OCI-LY3 (cell line): ENCODE measurements at regions not wholly inside any gene's neighbourhood (a gene's known extent, or its start where the extent isn't known, plus 50 kb on each side); places are given as distances from the start of the nearest gene placed in this dataset.

ENCODE experiments used
- H2AFZ ChIP-seq: fragments of 200-600, 300-600 bp; shearing (Covaris generic); 2 replicates; pipeline ENCODE4 v1.6.0; 2014; ENCODE audit warnings: antibody characterized with exemption, low read depth, low read length
- H3K27ac ChIP-seq: fragments of 200-600, 300-600 bp; sonication (generic); 2 replicates; pipeline ENCODE4 v1.5.1; 2014; ENCODE audit warnings: mild to moderate bottlenecking, low read length, moderate library complexity, mixed read lengths
- H3K27me3 ChIP-seq: fragments of 200-600, 300-600 bp; sonication (generic); 2 replicates; pipeline ENCODE4 v1.6.1; 2014; ENCODE audit warnings: low read depth, low read length, mixed read lengths
- H3K36me3 ChIP-seq: fragments of 200-600, 300-600 bp; sonication (generic); replicated peaks from 2 replicates; pipeline ENCODE3; 2014; ENCODE audit warnings: low read depth, low read length, mixed read lengths
- H3K4me1 ChIP-seq: fragments of 300-600, 200-600 bp; sonication (generic); 2 replicates; pipeline ENCODE4 v1.6.1; 2014; ENCODE audit warnings: low read length, mixed read lengths
- H3K4me2 ChIP-seq: fragments of 200-600, 300-600 bp; sonication (generic); 2 replicates; pipeline ENCODE4 v1.6.1; 2014; ENCODE audit warnings: low read length, mixed read lengths
- H3K4me3 ChIP-seq: fragments of 300-600, 200-600 bp; sonication (generic); 2 replicates; pipeline ENCODE4 v1.5.1; 2014; ENCODE audit warnings: antibody characterized with exemption, mild to moderate bottlenecking, low read length, moderate library complexity
- H3K79me2 ChIP-seq: fragments of 300-600, 200-600 bp; shearing (Covaris generic); 2 replicates; pipeline ENCODE4 v1.6.1; 2014; ENCODE audit warnings: mild to moderate bottlenecking, low read length, mixed read lengths
- H3K9ac ChIP-seq: fragments of 300-600, 200-600 bp; shearing (Covaris generic); 2 replicates; pipeline ENCODE4 v1.6.0; 2014; ENCODE audit warnings: mild to moderate bottlenecking, low read length, moderate library complexity
- H3K9me3 ChIP-seq: fragments of 200-600, 300-600 bp; shearing (Covaris generic); 2 replicates; pipeline ENCODE4 v1.6.1; 2014; ENCODE audit warnings: low read length, mixed read lengths; ENCODE audit not compliant: insufficient read depth
- H4K20me1 ChIP-seq: fragments of 200-600, 300-600 bp; sonication (generic); 2 replicates; pipeline ENCODE4 v1.6.1; 2016; ENCODE audit warnings: low read length, mixed read lengths; ENCODE audit not compliant: insufficient read depth
- EZH2phosphoT487 ChIP-seq: fragments of 200-600 bp; shearing (Covaris generic); IDR thresholded peaks from 2 replicates; pipeline ENCODE4 v1.6.1; 2018; ENCODE audit warnings: antibody characterized with exemption, mixed run types, low read depth
- TF ChIP-seq, protein P1 (sequence below): fragments of 200-600, 300-600 bp; sonication (generic); IDR thresholded peaks from 2 replicates; pipeline ENCODE4 v1.5.1; 2014; ENCODE audit warnings: antibody characterized with exemption, low read length, low read depth

- H3K9ac ChIP-seq: no peak overlapping the region
- no peak overlapping the region for H3K4me3 ChIP-seq
- no peaks in the 10 kb centered on the region for H3K36me3 ChIP-seq
- TF ChIP-seq, protein P1, sequence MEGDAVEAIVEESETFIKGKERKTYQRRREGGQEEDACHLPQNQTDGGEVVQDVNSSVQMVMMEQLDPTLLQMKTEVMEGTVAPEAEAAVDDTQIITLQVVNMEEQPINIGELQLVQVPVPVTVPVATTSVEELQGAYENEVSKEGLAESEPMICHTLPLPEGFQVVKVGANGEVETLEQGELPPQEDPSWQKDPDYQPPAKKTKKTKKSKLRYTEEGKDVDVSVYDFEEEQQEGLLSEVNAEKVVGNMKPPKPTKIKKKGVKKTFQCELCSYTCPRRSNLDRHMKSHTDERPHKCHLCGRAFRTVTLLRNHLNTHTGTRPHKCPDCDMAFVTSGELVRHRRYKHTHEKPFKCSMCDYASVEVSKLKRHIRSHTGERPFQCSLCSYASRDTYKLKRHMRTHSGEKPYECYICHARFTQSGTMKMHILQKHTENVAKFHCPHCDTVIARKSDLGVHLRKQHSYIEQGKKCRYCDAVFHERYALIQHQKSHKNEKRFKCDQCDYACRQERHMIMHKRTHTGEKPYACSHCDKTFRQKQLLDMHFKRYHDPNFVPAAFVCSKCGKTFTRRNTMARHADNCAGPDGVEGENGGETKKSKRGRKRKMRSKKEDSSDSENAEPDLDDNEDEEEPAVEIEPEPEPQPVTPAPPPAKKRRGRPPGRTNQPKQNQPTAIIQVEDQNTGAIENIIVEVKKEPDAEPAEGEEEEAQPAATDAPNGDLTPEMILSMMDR: no peak
- no peak for TF ChIP-seq EZH2phosphoT487
- no peaks in the 10 kb centered on the region for H3K79me2 ChIP-seq
- no peaks in the 10 kb centered on the region for H3K4me1 ChIP-seq
- H3K9me3 ChIP-seq: no peaks in the 10 kb centered on the region
- no peaks in the 10 kb centered on the region for H3K27me3 ChIP-seq
- no peak overlapping the region for H2AFZ ChIP-seq
- no peak overlapping the region for H3K27ac ChIP-seq
- H4K20me1 ChIP-seq: no peaks in the 10 kb centered on the region
- H3K4me2 ChIP-seq: no peak overlapping the region
Measured at GRCh38 chr7:63040966-63041610, 957.6 kb upstream of the ZNF722 start.

DNA sequence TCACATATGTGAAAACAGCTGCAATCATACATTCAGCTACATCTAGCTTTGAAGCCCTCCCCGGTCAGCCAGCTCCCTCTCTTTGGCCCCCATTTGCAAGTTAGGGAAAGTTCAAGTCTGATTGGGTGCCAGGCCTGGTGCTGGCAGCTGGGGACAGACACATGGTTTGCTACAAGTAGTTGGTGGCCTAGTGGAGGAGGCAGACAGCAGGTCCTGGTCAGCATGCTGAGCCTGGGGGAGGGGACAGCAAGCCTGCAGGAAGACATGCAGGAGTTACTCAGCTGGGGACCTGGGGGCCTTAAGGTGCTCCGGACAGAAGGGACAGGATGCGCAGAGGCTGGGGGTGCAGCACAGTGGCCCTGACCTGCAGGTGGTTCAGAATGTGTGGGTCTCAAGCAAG lies 956.9 kb upstream of the ZNF722 start:
- no peaks in the 10 kb centered on the region for H3K36me3 ChIP-seq
- no peaks in the 10 kb centered on the region for H3K4me1 ChIP-seq
- no peak for TF ChIP-seq EZH2phosphoT487
- TF ChIP-seq, protein P1: no peak
- H3K9me3 ChIP-seq: no peaks in the 10 kb centered on the region
- H3K9ac ChIP-seq: no peak overlapping the region
- no peaks in the 10 kb centered on the region for H3K79me2 ChIP-seq
- H4K20me1 ChIP-seq: no peaks in the 10 kb centered on the region
- no peak overlapping the region for H2AFZ ChIP-seq
- no peak overlapping the region for H3K4me2 ChIP-seq
- no peak overlapping the region for H3K27ac ChIP-seq
- no peak overlapping the region for H3K4me3 ChIP-seq
- H3K27me3 ChIP-seq: no peaks in the 10 kb centered on the region

DNA sequence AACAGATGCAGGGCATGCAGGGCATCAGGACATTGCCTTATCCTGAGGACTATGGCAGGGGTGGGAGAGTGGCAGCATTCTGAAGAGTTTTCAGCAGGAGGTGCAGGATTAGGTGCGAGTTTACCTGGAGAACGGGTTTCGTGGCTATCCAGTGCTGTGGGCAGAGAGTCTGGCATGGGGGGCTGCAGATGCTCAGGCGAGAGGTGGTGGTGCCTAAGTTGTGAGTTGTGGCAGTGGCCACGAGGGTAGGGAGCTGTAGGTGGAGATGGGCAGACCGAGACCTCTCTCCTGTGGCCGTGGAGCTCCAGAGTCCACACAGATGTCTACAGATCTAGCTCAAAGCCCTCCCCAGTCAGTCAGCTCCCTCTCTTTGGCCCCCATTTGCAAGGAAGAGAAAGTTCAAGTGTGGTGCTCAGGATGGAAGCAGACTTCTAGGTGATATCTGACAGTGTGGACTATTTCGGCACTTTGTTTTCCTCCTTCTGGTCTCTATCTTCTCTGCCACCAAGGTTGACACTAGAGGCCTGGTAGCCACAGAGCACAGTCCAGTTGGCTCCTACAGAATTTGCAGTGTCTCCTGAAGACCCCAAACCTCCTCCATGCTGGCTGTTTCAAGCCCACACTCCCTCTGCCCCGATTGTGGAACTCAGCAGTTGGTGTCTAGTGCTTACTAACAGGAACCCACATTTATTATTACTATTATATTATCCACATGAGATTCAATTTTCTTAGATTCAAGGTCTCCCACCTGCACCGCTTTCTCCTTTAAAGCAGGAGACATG lies 955.7 kb upstream of the ZNF722 start:
- Histone ChIP-seq H3K4me1 (no peaks in the 10 kb centered on the region), H3K36me3 (no peaks in the 10 kb centered on the region), H3K9ac (no peak overlapping the region), H3K4me3 (no peak overlapping the region), H2AFZ (no peak overlapping the region), H3K4me2 (no peak overlapping the region), H4K20me1 (no peaks in the 10 kb centered on the region), H3K27ac (no peak overlapping the region), H3K27me3 (no peaks in the 10 kb centered on the region), H3K9me3 (no peaks in the 10 kb centered on the region), H3K79me2 (no peaks in the 10 kb centered on the region)
- TF ChIP-seq EZH2phosphoT487: no peak
- TF ChIP-seq, protein P1: no peak

DNA sequence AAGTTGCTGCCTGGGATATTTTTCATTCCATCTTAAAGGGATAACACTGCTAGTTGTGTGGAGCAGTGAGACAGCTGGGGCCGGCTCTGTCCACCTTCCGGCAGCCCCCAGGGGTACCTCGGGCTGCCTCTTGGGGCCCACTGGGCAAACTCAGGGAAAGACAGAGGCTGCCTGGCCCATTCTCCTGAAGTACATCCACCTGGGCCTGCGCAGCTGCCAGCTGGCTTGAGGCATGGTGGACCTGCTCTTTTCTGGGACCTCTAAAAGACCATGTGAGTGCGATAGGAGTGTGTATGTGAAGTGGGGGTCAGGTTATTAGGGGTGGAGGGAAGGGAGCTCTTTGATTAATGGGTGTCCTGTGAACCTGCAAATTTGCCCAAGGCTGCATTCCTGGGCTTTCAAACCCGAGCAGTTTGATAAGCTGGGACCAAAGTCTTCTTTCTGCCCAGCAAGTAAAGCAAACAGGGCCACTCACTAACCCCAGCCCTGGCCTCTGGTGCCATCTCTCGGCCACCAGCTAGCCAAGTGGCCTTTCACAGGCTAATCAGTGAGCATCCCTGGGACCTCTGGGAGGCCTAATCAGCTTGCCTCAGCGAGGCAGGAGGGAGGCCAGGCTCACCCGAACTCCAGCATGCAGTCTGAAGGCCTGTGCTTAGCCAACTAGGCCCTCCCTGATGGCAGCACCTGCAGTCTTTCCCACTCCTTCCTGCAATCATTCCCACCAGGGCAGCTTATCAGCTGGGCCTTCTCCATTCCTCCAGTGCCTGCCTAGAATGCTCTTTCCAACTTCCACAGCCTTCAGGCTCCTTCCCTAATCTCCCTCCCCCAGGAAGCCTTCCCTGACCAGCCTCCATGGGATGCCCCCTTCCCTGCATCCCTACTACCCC lies 954.7 kb upstream of the ZNF722 start:
- no peak overlapping the region for H3K4me3 ChIP-seq
- no peaks in the 10 kb centered on the region for H4K20me1 ChIP-seq
- no peak overlapping the region for H2AFZ ChIP-seq
- H3K9me3 ChIP-seq: no peaks in the 10 kb centered on the region
- H3K4me1 ChIP-seq: no peaks in the 10 kb centered on the region
- H3K27ac ChIP-seq: no peak overlapping the region
- H3K4me2 ChIP-seq: no peak overlapping the region
- H3K79me2 ChIP-seq: no peaks in the 10 kb centered on the region
- H3K27me3 ChIP-seq: no peaks in the 10 kb centered on the region
- H3K36me3 ChIP-seq: no peaks in the 10 kb centered on the region
- H3K9ac ChIP-seq: no peak overlapping the region
- TF ChIP-seq, protein P1: no peak
- no peak for TF ChIP-seq EZH2phosphoT487
